ENCODE measurements at regions not wholly inside any gene's neighbourhood (a gene's known extent, or its start where the extent isn't known, plus 50 kb on each side); places are given as distances from the start of the nearest gene placed in this dataset.

DNA sequence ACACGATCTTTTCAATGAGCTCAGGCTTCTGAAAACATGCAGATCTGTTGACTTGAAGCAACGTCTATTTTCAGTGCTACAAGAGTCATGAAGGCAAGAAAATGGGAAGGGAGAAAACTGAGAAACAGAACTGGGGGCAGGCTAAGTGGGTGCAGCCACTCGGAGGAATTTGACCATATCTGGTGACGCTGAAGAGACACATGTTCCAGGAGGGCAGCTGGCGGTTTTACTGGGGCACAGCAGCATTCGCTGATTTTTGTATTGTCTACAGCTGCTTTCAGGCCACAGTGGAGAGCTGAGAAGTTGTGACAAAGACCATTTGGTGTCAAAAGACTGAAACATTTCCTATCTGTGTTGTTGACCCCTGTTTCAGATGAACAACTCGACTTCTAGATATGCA, 103.0 kb upstream of the ELAC2 start:
- Histone ChIP-seq H2BK120ac (ENCODE audit: low read depth, low read length, poor library complexity, severe bottlenecking) (no peak overlapping the region), H3K23me2 (ENCODE audit: insufficient read length, low read depth, low read length, poor library complexity, severe bottlenecking) (no peaks in the 10 kb centered on the region), H2BK20ac (ENCODE audit: low read depth, low read length, poor library complexity, severe bottlenecking) (no peak overlapping the region), H4K8ac (replicated peaks; ENCODE audit: insufficient read length, low read depth, low read length) (no peak overlapping the region), H2BK12ac (ENCODE audit: insufficient read length, low read depth, low read length) (no peak overlapping the region), H3K18ac (ENCODE audit: insufficient read length, low read depth, low read length) (no peak overlapping the region), H3K56ac (ENCODE audit: insufficient read length, low read depth, low read length) (no peak overlapping the region), H3K14ac (ENCODE audit: insufficient read depth, low read length) (no peak overlapping the region), H3T11ph (ENCODE audit: low read length) (no peak overlapping the region), H2AK5ac (ENCODE audit: insufficient read length, low read length) (no peak overlapping the region), H4K91ac (ENCODE audit: insufficient read length, low read depth, low read length) (no peak overlapping the region), H3K27me3 (ENCODE audit: insufficient read depth, low read length) (no peaks in the 10 kb centered on the region), H3K4me1 (ENCODE audit: insufficient read depth, low read length) (no peaks in the 10 kb centered on the region), H3K79me2 (ENCODE audit: insufficient read depth, low read length) (no peaks in the 10 kb centered on the region), H3K4me2 (ENCODE audit: insufficient read depth, insufficient read length, low read length) (no peak overlapping the region), H2BK15ac (ENCODE audit: low read depth, low read length) (no peak overlapping the region; the same call in 1 of the 2 replicates), H3K23ac (ENCODE audit: insufficient read length, low read depth, low read length) (no peak overlapping the region), H4K5ac (ENCODE audit: insufficient read length, low read depth, low read length) (no peak overlapping the region), H3K79me1 (ENCODE audit: insufficient read depth, low read depth, low read length, poor library complexity, severe bottlenecking) (no peaks in the 10 kb centered on the region), H3K27ac (ENCODE audit: insufficient read length, low read depth, low read length) (no peak overlapping the region), H3K4ac (ENCODE audit: low read depth, low read length) (no peak overlapping the region), H2BK5ac (ENCODE audit: insufficient read length, low read length) (no peak overlapping the region), H3K9ac (ENCODE audit: extremely low read depth, insufficient read length, low read length) (no peak overlapping the region), H4K20me1 (ENCODE audit: control insufficient read depth, insufficient read depth, insufficient read length) (no peaks in the 10 kb centered on the region), H2AFZ (ENCODE audit: low read length) (no peak overlapping the region), H3K9me3 (ENCODE audit: control insufficient read depth, low read depth, low read length) (no peaks in the 10 kb centered on the region)
- H3K27ac Mint-ChIP-seq, result no peak overlapping the region
- DNase-seq, result no peak
- no peaks in the 10 kb centered on the region for H3K27me3 Mint-ChIP-seq (ENCODE audit: low read depth)
- H3K4me1 Mint-ChIP-seq, result no peaks in the 10 kb centered on the region
- TF ChIP-seq, protein P1, sequence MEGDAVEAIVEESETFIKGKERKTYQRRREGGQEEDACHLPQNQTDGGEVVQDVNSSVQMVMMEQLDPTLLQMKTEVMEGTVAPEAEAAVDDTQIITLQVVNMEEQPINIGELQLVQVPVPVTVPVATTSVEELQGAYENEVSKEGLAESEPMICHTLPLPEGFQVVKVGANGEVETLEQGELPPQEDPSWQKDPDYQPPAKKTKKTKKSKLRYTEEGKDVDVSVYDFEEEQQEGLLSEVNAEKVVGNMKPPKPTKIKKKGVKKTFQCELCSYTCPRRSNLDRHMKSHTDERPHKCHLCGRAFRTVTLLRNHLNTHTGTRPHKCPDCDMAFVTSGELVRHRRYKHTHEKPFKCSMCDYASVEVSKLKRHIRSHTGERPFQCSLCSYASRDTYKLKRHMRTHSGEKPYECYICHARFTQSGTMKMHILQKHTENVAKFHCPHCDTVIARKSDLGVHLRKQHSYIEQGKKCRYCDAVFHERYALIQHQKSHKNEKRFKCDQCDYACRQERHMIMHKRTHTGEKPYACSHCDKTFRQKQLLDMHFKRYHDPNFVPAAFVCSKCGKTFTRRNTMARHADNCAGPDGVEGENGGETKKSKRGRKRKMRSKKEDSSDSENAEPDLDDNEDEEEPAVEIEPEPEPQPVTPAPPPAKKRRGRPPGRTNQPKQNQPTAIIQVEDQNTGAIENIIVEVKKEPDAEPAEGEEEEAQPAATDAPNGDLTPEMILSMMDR (conservative IDR thresholded peaks at IDR 0.05), result no peak
- WGBS (ENCODE audit: extremely low coverage, insufficient read length, low lambda C conversion rate), result 100% methylated on average over 1 of the region's 7 CpGs
- no peaks in the 10 kb centered on the region for H3K36me3 Mint-ChIP-seq (ENCODE audit: insufficient read depth in 1 of 3, low read depth in 3 of 3)
- peaks cover 0 to 3% of the 10 kb centered on the region in 2 experiments; a peak in 2 of 5 replicates for H3K9me3 Mint-ChIP-seq
- H3K4me3 Mint-ChIP-seq, result no peak overlapping the region

Measured in H9 (cell line).